ENCODE measurements at regions not wholly inside any gene's neighbourhood (a gene's known extent, or its start where the extent isn't known, plus 50 kb on each side); places are given as distances from the start of the nearest gene placed in this dataset.

DNA sequence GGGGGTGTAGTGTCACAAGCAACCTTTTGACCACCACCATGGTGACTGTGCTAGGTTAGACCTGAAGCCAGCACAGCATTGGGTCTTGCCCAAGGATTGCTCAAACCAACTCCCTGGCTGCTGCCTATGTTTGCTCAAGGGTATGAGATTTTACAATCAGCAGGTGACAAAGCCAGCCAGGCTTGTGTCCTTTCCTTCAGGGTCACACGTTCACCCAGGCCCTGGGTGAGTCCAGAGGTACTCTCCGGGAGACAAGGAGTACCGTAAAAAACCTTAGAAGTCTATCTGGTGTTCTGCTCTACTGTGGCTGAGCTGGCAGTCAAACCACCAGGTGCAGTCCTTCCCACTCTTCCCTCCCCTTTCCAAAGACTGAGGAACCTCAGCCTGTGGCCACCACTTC lies 238.9 kb upstream of the MIS18BP1 start:
- intact Hi-C loops (cut with DNase I): no loop called here
- ATAC-seq (no peak), DNase-seq (no peak)

DNA sequence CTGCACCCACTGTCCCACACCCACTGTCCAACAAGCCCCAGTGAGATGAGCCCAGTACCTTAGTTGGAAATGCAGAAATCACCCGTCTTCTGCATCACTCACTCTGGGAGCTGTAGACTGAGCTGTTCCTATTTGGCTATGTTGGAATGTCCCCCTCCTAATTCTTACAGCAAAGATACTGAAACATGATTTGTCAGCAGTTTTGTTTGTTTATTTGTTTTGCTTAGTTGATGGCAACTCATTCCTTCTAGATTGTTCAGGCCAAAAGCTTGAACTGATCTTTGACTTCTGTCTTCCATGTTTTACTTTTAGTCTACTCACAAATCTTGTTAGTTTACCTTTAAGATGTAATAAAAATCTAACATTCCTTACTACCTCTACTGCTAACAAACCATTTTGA lies 233.6 kb upstream of the MIS18BP1 start:
- DNase-seq: no peak
- intact Hi-C loops (cut with DNase I): no loop called here

GRCh38 chr14:45467023-45467422 lies 214.0 kb upstream of the MIS18BP1 start:
- ATAC-seq (peak in 1 of 2 donors; percentile 40), DNase-seq (no peak)
- intact Hi-C loops (cut with DNase I): no loop called here

More for the DNA sequence above, 233.6 kb upstream of the MIS18BP1 start:
- no peak for ATAC-seq

GRCh38 chr14:45434221-45434620 lies 181.2 kb upstream of the MIS18BP1 start:
- DNase-seq (no peak), ATAC-seq (no peak)
- intact Hi-C loops (cut with DNase I): no loop called here

DNA sequence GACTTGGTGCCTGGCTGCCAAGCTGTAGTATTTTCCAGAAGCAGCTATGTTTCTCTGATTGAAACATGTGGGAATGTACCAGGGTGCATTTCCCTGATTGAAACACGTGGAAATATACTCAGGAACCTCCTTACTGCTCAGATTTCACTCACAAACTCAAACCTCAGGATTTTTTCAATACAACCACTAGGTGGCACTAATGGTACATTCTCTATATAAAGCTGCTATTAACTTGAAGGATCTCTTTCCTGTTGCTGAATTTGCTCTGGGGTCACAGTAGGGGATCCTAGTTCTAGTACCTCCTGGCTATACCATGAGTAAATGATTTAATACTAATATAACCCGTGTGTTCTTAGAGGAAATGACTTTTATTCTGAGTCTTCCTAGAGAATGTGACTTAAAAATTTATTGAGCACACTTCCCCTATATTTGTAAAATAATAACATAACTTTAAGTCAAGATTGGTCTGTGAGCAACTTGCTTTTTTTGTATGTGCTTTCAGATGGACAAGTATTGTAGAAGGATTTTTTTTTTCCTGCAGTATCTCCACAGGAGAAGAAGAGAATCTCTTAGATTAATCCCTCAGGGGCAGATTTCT lies 173.8 kb upstream of the MIS18BP1 start:
- intact Hi-C loops (cut with DNase I): loop anchor here (1.0 to 5.0 kb wide), 2 partner anchors 101 kb away; no protein-coding TSS in a partner anchor
- DNase-seq (no peak), ATAC-seq (peak; percentile 33 to 50)

- ATAC-seq (peak in 1 of 2 donors; percentile 67), DNase-seq (no peak)
- intact Hi-C loops (cut with DNase I): no loop called here
Measured at GRCh38 chr14:45406942-45407341, 153.9 kb upstream of the MIS18BP1 start.

DNA sequence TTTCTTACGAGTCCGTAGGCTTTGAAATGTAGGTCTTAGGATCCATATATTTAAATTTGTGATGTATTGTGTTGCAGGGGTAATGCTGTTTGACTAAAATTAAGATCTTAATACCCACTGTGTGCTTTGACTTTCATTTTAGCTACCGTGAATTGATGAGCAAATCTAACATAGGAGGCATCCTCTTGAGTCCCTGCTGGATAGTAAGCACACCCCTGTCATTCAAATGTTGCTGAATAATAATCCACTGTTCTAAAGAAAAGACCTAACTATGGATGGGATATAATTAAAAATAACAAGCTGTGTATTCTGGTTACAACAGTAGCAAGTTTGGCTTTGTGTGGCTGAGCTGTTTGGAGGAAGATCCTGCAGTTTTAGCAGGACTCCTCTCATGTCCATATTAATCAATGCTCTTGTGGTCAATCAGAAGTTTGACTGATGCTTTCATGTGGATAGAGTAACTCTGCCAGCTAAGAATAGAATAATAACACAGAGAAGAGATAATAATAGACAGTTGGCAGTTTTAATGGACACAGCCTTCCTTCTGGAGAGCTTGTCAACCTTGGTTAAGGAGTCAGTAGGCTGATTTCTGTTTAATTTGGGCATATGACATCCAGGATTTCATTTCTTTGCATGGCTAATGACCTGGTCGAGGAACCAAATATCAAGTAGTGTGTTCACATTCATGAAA lies 148.1 kb upstream of the MIS18BP1 start:
- ATAC-seq (no peak), DNase-seq (no peak)
- intact Hi-C loops (cut with DNase I): no loop called here

GRCh38 chr14:45400509-45400908 lies 147.5 kb upstream of the MIS18BP1 start:
- intact Hi-C loops (cut with DNase I): no loop called here
- ATAC-seq (no peak), DNase-seq (no peak)

- ATAC-seq (no peak), DNase-seq (no peak)
- intact Hi-C loops (cut with DNase I): no loop called here
Measured at GRCh38 chr14:45381091-45381490, 128.1 kb upstream of the MIS18BP1 start.

DNA sequence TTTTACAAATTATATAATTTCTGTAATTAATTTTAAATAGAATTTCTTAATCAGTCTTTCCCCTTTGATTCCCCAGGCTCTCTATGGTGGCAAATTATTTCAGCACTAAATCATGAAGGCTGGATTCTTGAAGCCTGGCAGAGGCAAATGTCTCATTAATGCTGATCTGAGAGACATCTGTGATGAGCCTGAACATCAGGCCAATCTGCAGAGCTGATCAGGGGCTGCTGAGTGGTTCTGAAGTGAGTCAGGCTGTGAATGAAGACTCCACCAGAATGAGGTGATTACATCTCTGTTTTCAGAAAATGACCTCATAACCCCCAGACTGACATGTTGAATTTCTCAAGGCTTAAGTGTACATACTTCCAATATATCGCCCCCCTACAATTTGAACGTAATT lies 124.2 kb upstream of the MIS18BP1 start:
- ATAC-seq: no peak
- DNase-seq: no peak
- intact Hi-C loops (cut with DNase I): no loop called here

DNA sequence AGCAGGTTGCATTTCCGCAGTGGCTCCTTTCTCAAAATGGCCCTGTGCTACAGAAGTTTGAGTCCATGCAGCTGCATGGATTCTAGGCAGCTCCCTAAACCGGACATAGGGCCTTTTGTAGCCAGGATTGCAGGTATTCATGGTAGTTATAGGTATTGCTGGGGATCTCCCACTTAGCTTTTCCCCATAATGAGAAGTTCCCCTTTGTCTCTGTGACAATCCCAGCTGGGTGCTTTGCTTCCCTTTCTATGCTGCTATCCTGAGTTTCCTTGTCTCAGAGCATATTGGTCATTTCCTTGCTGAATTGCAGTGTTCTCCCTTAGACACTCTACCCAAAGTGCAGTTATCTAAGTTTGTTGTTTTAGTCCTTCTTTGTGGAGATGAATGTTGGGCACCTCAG lies 120.9 kb upstream of the MIS18BP1 start:
- intact Hi-C loops (cut with DNase I): no loop called here
- no peak for DNase-seq
- no peak for ATAC-seq

DNA sequence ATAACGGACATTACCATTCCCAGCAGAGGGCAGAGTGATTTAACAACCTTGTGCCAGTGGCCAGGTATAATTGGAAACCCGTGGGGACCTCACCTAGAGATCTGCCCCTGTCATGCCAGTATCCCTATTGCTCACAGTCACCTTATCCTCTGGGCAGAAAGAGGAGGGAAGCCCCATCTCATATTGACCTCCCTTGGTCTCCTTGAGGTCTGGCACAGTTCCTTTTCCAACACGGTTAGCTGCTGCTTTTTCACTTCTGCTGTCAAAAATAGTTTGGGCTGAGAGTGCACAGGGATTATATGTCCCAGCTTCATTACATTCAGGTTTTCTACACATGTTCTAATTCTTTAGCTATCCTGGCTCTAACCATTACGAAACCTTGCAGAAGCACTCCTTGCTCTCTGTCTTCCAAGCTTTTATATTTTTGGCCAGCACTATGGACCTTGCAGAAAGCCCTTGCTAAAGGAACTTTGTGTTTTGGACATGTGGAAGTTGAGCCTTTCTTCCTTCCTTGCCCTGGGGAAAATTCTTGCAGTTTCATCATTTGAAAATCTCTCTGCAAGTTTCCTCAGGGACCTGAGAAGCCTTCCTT lies 111.7 kb upstream of the MIS18BP1 start:
- intact Hi-C loops (cut with DNase I): no loop called here
- DNase-seq (no peak), ATAC-seq (peak in 1 of 2 donors; percentile 65)

DNA sequence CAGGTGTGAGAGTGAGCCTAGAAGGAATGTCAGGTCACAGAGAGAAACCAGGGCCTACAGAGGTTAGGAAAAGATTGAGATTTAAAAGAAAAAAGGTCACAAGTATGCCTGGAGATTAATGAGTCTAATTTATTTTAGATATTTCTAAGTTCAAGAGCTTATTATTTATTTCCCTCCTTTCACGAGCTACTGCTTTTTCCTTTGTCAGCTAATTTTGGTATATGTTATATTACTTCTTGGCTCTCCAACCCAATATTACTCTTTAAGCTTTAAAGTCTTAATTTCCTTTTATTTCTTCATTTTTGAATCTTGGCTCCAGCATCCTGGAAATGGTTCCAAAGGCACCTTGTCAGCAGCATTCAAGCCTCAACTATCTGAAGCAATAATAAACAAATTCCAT lies 109.5 kb upstream of the MIS18BP1 start:
- intact Hi-C loops (cut with DNase I): no loop called here
- DNase-seq (no peak), ATAC-seq (no peak)

DNA sequence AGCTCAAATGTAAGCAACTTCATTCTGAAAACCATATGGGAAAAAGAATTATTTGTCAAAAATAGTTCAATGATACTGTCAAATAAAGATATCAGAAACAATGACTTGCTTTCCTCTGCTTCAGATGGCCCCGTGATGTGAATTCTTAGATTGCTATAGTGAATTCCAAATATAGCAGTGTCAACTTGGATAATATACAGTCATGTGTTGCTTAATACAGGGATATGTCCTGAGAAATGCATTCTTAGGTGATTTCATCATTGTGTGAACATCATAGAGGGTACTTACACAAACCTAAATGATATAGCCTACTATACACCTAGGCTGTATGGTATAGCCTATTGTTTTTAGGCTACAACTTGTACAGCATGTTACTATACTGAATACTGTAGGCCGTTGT lies 108.7 kb upstream of the MIS18BP1 start:
- no peak for ATAC-seq
- intact Hi-C loops (cut with DNase I): no loop called here

GRCh38 chr14:45359746-45360145 lies 106.7 kb upstream of the MIS18BP1 start:
- DNase-seq (no peak), ATAC-seq (no peak)
- intact Hi-C loops (cut with DNase I): no loop called here

More for the DNA sequence above, 108.7 kb upstream of the MIS18BP1 start:
- DNase-seq: no peak

DNA sequence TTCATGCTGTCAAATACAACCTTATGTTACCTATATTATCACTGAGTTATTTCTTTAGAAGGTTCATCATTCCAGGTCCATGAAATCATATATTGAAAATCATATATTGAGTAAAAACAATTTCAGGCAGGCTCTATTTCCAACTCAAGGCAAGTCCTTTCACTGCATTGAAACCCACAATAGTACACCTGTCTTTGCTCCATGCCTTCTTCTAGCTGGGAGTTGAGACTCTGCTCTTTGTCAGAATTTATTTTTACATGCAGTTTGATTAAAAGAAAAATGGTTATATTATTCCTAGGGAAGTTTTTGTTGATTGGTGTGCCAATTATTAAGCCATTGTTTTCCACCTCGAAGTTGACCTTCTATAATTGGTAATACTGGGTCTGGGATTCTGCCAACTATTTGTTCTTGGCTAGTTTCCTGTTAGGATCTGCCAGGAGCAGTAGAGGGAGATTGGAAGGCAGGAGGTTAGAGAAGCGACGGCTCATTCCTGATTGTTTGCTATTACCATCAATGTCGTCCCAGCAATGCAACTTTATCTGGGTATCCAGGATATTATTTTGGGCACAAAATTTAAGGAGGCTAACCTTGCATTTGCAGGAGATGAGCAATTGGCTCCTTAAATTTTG lies 79.5 kb upstream of the MIS18BP1 start:
- peak; percentile 23 to 78 for ATAC-seq
- no peak for DNase-seq
- intact Hi-C loops (cut with DNase I): no loop called here

DNA sequence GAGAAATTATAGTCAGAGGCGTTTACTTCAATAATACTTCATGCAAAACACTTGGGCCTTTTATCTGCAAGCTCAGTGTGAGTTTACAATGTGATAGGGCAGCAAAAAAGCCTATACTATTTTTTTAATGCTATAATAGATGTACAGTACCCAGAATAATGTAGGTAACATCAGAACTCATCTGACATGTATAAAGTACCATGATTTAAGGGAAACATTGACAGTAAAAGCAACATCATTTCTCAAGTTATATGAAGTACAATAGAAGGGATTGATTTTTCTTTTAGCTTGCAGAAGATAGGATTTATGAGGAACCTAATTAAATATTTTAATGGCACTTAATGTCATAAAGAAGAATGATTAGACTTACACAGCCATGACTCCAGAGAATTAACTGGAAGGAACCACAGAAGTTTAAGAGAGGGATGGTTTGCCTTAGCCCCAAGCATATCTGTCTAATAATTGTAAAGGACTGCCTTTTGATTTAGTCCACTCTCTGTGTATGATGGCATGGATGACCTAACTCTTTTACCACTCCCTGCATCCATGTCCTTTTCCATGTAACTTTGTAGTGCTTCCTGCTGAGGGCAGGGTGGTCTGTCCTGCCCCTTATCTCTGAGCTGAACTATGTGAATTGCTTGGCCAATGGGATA lies 55.9 kb upstream of the MIS18BP1 start:
- ATAC-seq: no peak
- intact Hi-C loops (cut with DNase I): no loop called here
- no peak for DNase-seq

Measured in left cardiac atrium (tissue), 4 donors.